Esophagus muscularis mucosa (tissue), 4 donors: ENCODE measurements at regions not wholly inside any gene's neighbourhood (a gene's known extent, or its start where the extent isn't known, plus 50 kb on each side); places are given as distances from the start of the nearest gene placed in this dataset.

Experiments used
- DNase-seq: peaks from one replicate; pipeline ENCODE4 v3.0.0-alpha.2; 2017; ENCODE audit errors: extremely low spot score
- H3K27ac ChIP-seq, 4 donors: fragments of 200-600 bp; sonication (generic); replicated peaks in 1 of 4; 1 replicate in 3 of 4; 2 replicates in 1 of 4; pipeline ENCODE4 v1.5.1; 2016 to 2019; ENCODE audit warnings: mild to moderate bottlenecking in 1 of 4
- H3K27me3 ChIP-seq, 4 donors: fragments of 200-600 bp; sonication (generic); one replicate each; pipeline versions ENCODE4 v1.5.1 to v1.6.0; 2016 to 2019
- H3K36me3 ChIP-seq, 4 donors: fragments of 200-600 bp; sonication (generic); one replicate each; pipeline ENCODE4 v1.5.1; 2016 to 2019
- H3K4me1 ChIP-seq, 4 donors: fragments of 200-600 bp; sonication (generic); one replicate each; pipeline ENCODE4 v1.5.1; 2016 to 2019
- H3K4me3 ChIP-seq, 4 donors: fragments of 200-600 bp; sonication (generic); 1 replicate in 2 of 4; 2 replicates in 2 of 4; pipeline ENCODE4 v1.5.1; 2016 to 2019; ENCODE audit warnings: mild to moderate bottlenecking in 4 of 4, moderate library complexity in 1 of 4
- H3K9me3 ChIP-seq, 4 donors: fragments of 200-600 bp; sonication (generic); 1 replicate in 3 of 4; 2 replicates in 1 of 4; pipeline ENCODE4 v1.5.1; 2016 to 2019
- CTCF ChIP-seq, 3 experiments: fragments of 200-600 bp in 2 of 3; fragments of 450-650 bp in 1 of 3; sonication (generic) in 2 of 3; IDR thresholded peaks; one replicate each; pipeline ENCODE4 v1.5.1; 2017 to 2019; ENCODE audit warnings: antibody characterized with exemption in 3 of 3, mild to moderate bottlenecking in 2 of 3, moderate library complexity in 1 of 3
- EP300 ChIP-seq: sonication (generic); formaldehyde crosslinking; IDR thresholded peaks from one replicate; pipeline ENCODE4 v1.6.1; 2017; ENCODE audit warnings: antibody characterized with exemption
- POLR2A ChIP-seq: fragments of 450-650 bp; IDR thresholded peaks from one replicate; pipeline ENCODE4 v1.6.1; 2017; ENCODE audit warnings: antibody characterized with exemption, moderate library complexity, mild to moderate bottlenecking, low read depth
- POLR2AphosphoS5 ChIP-seq, 2 donors: sonication (generic); formaldehyde crosslinking; IDR thresholded peaks; one replicate each; pipeline ENCODE4 v1.6.1; 2017; ENCODE audit warnings: antibody characterized with exemption in 2 of 2
- WGBS: methylation state at CpG from one replicate; pipeline ENCODE4 v1.1.5; 2018; 5-methylcytosine and 5-hydroxymethylcytosine counted together
- intact Hi-C: fragments of 100-400 bp; cut with DNase I; formaldehyde crosslinking; loops from one replicate; pipeline ENCODE4 v1.15.1; 2023

GRCh38 chr20:19817017-19817416 is 59.0 kb downstream of the RIN2 start:
- TF ChIP-seq POLR2AphosphoS5 (IDR thresholded peaks at IDR 0.05) (peak in 1 of 2 donors; percentile 36), POLR2A (no peak)
- H3K9me3 ChIP-seq, result no peaks in the 10 kb centered on the region
- H3K4me1 ChIP-seq, result peaks cover 28 to 49% (median 38%) of the 10 kb centered on the region in 4 donors
- 73% methylated on average over 5 of the region's 5 CpGs for WGBS
- DNase-seq, result no peak
- H3K4me3 ChIP-seq, result no peak overlapping the region
- intact Hi-C loops, result no loop called here
- H3K27ac ChIP-seq, result no peak overlapping the region
- no peaks in the 10 kb centered on the region for H3K36me3 ChIP-seq
- H3K27me3 ChIP-seq, result no peaks in the 10 kb centered on the region

GRCh38 chr20:19819149-19819548 is 61.1 kb downstream of the RIN2 start:
- Histone ChIP-seq H3K4me1 (peaks cover 17 to 33% (median 25%) of the 10 kb centered on the region in 4 donors), H3K4me3 (no peak overlapping the region), H3K27me3 (no peaks in the 10 kb centered on the region), H3K36me3 (no peaks in the 10 kb centered on the region), H3K9me3 (no peaks in the 10 kb centered on the region), H3K27ac (no peak overlapping the region)
- TF ChIP-seq POLR2A, result no peak
- TF ChIP-seq EP300, result no peak
- no peak for TF ChIP-seq CTCF (IDR thresholded peaks at IDR 0.05)
- no peak for TF ChIP-seq POLR2AphosphoS5 (IDR thresholded peaks at IDR 0.05)
- no peak for DNase-seq
- WGBS, result 75% methylated on average over 1 of the region's 1 CpG
- intact Hi-C loops, result no loop called here

GRCh38 chr20:19820555-19821211 is 62.6 kb downstream of the RIN2 start:
- intact Hi-C loops, result no loop called here
- Histone ChIP-seq H3K4me1 (peaks cover 5 to 26% (median 11%) of the 10 kb centered on the region in 4 donors), H3K4me3 (no peak overlapping the region), H3K9me3 (no peaks in the 10 kb centered on the region), H3K27me3 (no peaks in the 10 kb centered on the region), H3K36me3 (peaks cover 0 to 4% (median 0%) of the 10 kb centered on the region in 4 donors), H3K27ac (no peak overlapping the region)
- DNase-seq, result no peak
- WGBS, result 81% methylated on average over 4 of the region's 4 CpGs
- TF ChIP-seq CTCF (IDR thresholded peaks at IDR 0.05) (no peak), EP300 (no peak), POLR2AphosphoS5 (IDR thresholded peaks at IDR 0.05) (no peak), POLR2A (no peak)

DNA sequence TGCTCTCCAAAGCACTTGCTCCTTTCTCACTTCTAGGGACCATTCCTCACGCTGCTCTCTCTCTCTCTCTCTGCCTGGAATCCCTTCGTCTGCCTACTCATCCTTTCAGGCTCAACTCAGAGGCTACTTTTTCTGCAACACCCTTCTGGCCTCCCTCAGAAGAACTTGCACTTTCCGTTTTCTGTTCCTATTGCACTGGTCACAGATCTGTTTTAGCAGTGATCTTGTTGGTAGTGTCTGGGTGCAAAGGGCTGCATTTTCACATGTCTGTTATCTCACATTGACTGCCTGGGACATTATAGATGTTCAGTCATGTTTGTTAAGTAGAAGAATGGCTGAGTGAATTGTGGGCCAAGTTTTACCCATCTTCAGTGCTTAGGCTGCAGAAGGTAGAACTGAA is 63.5 kb downstream of the RIN2 start:
- 95% methylated on average over 3 of the region's 3 CpGs for WGBS
- Histone ChIP-seq H3K4me1 (peaks cover 0 to 16% (median 1%) of the 10 kb centered on the region in 4 donors), H3K27me3 (no peaks in the 10 kb centered on the region), H3K9me3 (no peaks in the 10 kb centered on the region), H3K27ac (no peak overlapping the region), H3K4me3 (no peak overlapping the region), H3K36me3 (peaks cover 0 to 4% (median 0%) of the 10 kb centered on the region in 4 donors)
- no peak for DNase-seq
- TF ChIP-seq POLR2AphosphoS5 (IDR thresholded peaks at IDR 0.05), result no peak
- no peak for TF ChIP-seq EP300
- intact Hi-C loops, result no loop called here

DNA sequence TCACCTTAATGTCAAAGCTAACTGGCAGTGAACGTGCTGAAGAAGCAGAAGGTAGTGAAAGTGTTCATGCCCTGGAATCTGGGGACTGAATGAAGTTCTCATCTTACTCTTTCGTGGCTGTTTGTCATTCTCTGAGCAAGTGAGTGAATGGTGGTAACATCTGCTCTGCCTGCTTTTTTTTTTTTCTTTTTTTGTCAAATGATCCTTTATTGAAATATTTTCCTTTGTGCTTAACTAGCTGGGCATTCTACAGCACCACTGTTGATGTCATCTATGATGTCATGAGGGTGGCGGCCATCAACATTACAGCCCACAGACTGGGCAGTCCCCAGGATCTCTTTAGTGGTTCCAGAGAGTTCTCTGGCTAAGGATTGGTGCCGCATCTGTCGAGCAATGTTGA is 65.2 kb downstream of the RIN2 start:
- Histone ChIP-seq H3K4me3 (no peak overlapping the region), H3K9me3 (no peaks in the 10 kb centered on the region), H3K27ac (peak overlapping the region in 2 of 4 donors; percentile 36 to 41), H3K36me3 (peaks cover 0 to 4% (median 0%) of the 10 kb centered on the region in 4 donors), H3K4me1 (peaks cover 0 to 17% (median 0%) of the 10 kb centered on the region in 4 donors), H3K27me3 (no peaks in the 10 kb centered on the region)
- 83% methylated on average over 5 of the region's 5 CpGs for WGBS
- DNase-seq, result no peak
- TF ChIP-seq POLR2A (no peak), EP300 (no peak), POLR2AphosphoS5 (IDR thresholded peaks at IDR 0.05) (no peak), CTCF (IDR thresholded peaks at IDR 0.05) (no peak)
- intact Hi-C loops, result no loop called here
